Endothelial cell of umbilical vein (primary cell): ENCODE measurements at regions not wholly inside any gene's neighbourhood (a gene's known extent, or its start where the extent isn't known, plus 50 kb on each side); places are given as distances from the start of the nearest gene placed in this dataset.

Source experiments
- GATA2 ChIP-seq: IDR thresholded peaks from 2 replicates; pipeline ENCODE4 v1.7.0; 2011; ENCODE audit warnings: low read depth, mild to moderate bottlenecking, moderate library complexity, mixed read lengths, low read length; ENCODE audit not compliant: insufficient read length, insufficient read depth
- POLR2A ChIP-seq: IDR thresholded peaks from 2 replicates; pipeline ENCODE4 v1.6.1; 2012; ENCODE audit warnings: low read depth, mild to moderate bottlenecking, control low read depth, low read length
- POLR2AphosphoS5 ChIP-seq: IDR thresholded peaks from 2 replicates; pipeline ENCODE4 v1.6.1; 2012; ENCODE audit warnings: low read depth, mild to moderate bottlenecking, control low read depth, low read length, moderate library complexity; ENCODE audit not compliant: insufficient read depth
- TF ChIP-seq, protein P1 (sequence below), 2 donors: IDR thresholded peaks; 1 replicate in 1 of 2; 2 replicates in 1 of 2; pipeline ENCODE4 v1.5.1; 2011; ENCODE audit warnings: low read length in 2 of 2, mild to moderate bottlenecking in 2 of 2, moderate library complexity in 2 of 2, control low read depth in 1 of 2, inconsistent platforms in 1 of 2, low read depth in 1 of 2; ENCODE audit not compliant: insufficient read depth in 1 of 2; ENCODE audit errors: extremely low read depth in 1 of 2
- TF ChIP-seq, protein P2 (sequence below): IDR thresholded peaks from 2 replicates; pipeline ENCODE4 v1.6.1; 2011; ENCODE audit not compliant: insufficient read depth, insufficient read length

DNA sequence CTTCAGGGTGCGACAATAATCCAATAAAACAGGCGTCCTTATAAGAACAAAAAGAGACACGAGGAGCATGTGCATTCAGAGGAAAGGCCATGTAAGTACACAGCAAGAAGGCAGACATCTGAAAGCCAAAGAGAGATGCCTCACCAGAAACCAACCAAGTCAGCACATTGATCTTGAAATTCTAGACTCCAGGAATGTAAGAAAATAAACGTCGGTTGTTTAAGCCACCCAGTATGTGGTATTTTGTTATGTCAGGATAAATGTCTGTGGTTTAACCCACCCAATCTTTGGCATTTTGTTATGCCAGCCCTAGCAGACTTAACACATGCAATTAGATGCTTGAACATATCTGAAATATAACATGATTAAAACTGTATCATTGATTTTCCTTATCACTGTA lies 452.0 kb downstream of the SLITRK6 start:
- TF ChIP-seq, protein P1, sequence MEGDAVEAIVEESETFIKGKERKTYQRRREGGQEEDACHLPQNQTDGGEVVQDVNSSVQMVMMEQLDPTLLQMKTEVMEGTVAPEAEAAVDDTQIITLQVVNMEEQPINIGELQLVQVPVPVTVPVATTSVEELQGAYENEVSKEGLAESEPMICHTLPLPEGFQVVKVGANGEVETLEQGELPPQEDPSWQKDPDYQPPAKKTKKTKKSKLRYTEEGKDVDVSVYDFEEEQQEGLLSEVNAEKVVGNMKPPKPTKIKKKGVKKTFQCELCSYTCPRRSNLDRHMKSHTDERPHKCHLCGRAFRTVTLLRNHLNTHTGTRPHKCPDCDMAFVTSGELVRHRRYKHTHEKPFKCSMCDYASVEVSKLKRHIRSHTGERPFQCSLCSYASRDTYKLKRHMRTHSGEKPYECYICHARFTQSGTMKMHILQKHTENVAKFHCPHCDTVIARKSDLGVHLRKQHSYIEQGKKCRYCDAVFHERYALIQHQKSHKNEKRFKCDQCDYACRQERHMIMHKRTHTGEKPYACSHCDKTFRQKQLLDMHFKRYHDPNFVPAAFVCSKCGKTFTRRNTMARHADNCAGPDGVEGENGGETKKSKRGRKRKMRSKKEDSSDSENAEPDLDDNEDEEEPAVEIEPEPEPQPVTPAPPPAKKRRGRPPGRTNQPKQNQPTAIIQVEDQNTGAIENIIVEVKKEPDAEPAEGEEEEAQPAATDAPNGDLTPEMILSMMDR (IDR thresholded peaks at IDR 0.05; ENCODE audit: extremely low read depth in 1 of 2, insufficient read depth in 1 of 2, low read depth in 1 of 2, low read length in 2 of 2) = no peak
- TF ChIP-seq POLR2A (no peak), GATA2 (no peak), POLR2AphosphoS5 (no peak)
- TF ChIP-seq, protein P2, sequence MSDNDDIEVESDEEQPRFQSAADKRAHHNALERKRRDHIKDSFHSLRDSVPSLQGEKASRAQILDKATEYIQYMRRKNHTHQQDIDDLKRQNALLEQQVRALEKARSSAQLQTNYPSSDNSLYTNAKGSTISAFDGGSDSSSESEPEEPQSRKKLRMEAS = no peak
